GM12878 (cell line): ENCODE measurements at regions not wholly inside any gene's neighbourhood (a gene's known extent, or its start where the extent isn't known, plus 50 kb on each side); places are given as distances from the start of the nearest gene placed in this dataset.

Source experiments
- CBX5 ChIP-seq: sonication (generic); IDR thresholded peaks from 2 replicates; pipeline ENCODE4 v1.6.1; 2016; ENCODE audit warnings: low read depth, moderate library complexity, mild to moderate bottlenecking, inconsistent platforms
- CTCF ChIP-seq, 3 experiments: IDR thresholded peaks in 2 of 3; conservative IDR thresholded peaks in 1 of 3; 2 replicates each; pipeline ENCODE4 v1.5.1; 2011; ENCODE audit warnings: low read depth in 3 of 3, low read length in 3 of 3, mild to moderate bottlenecking in 3 of 3, control low read depth in 2 of 3, moderate library complexity in 2 of 3, inconsistent platforms in 1 of 3, mixed read lengths in 1 of 3; ENCODE audit not compliant: control insufficient read depth in 2 of 3, insufficient read depth in 1 of 3; ENCODE audit errors: extremely low read depth in 1 of 3
- EP300 ChIP-seq, 2 experiments: fragments of 150-350 bp in 1 of 2; IDR thresholded peaks; 2 replicates each; pipeline ENCODE4 v1.6.1; 2011 to 2012; ENCODE audit warnings: low read depth in 2 of 2, low read length in 2 of 2, borderline replicate concordance in 1 of 2, improper control_type of control experiment in 1 of 2, inconsistent platforms in 1 of 2; ENCODE audit not compliant: control insufficient read depth in 1 of 2
- JUND ChIP-seq: IDR thresholded peaks from 2 replicates; pipeline ENCODE4 v1.6.1; 2012; ENCODE audit warnings: low read depth, mild to moderate bottlenecking, low read length, improper control_type of control experiment, moderate library complexity
- RBBP5 ChIP-seq: fragments of 200-600 bp; sonication (generic); conservative IDR thresholded peaks from 2 replicates; pipeline ENCODE4 v1.6.1; 2016
- SKIL ChIP-seq: fragments of 450-650 bp; IDR thresholded peaks from 2 replicates; pipeline ENCODE4 v1.6.1; 2017; ENCODE audit warnings: mild to moderate bottlenecking, low read depth, inconsistent platforms; ENCODE audit not compliant: poor library complexity, severe bottlenecking
- SMC3 ChIP-seq: IDR thresholded peaks from 2 replicates; pipeline ENCODE4 v1.6.1; 2011; ENCODE audit warnings: low read length, improper control_type of control experiment, borderline replicate concordance
- SUPT20H ChIP-seq: IDR thresholded peaks from 2 replicates; pipeline ENCODE4 v1.6.1; 2011; ENCODE audit warnings: low read depth, mild to moderate bottlenecking, low read length, moderate library complexity, borderline replicate concordance; ENCODE audit not compliant: control insufficient read depth
- TCF12 ChIP-seq: IDR thresholded peaks from 2 replicates; pipeline ENCODE4 v1.6.1; 2011; ENCODE audit warnings: low read depth, mild to moderate bottlenecking, low read length
- TCF7 ChIP-seq: IDR thresholded peaks from 2 replicates; pipeline ENCODE4 v1.6.1; 2014; ENCODE audit warnings: antibody characterized with exemption, borderline replicate concordance
- USF2 ChIP-seq: IDR thresholded peaks from 2 replicates; pipeline ENCODE4 v1.6.1; 2011; ENCODE audit warnings: low read depth, low read length, improper control_type of control experiment, borderline replicate concordance
- YY1 ChIP-seq: IDR thresholded peaks from 2 replicates; pipeline ENCODE4 v1.6.1; 2011; ENCODE audit warnings: low read depth, mild to moderate bottlenecking, low read length
- ZNF24 ChIP-seq: fragments of 450-650 bp; IDR thresholded peaks from 2 replicates; pipeline ENCODE4 v1.6.1; 2017; ENCODE audit warnings: antibody characterized with exemption, mild to moderate bottlenecking

GRCh38 chr13:103156346-103156998, 90.3 kb upstream of the SLC10A2 start:
- TF ChIP-seq CTCF (IDR thresholded peaks at IDR 0.05 in 2 of 3, conservative IDR thresholded peaks at IDR 0.05 in 1 of 3; ENCODE audit: control insufficient read depth in 2 of 3, extremely low read depth in 1 of 3, insufficient read depth in 1 of 3, low read depth in 3 of 3, low read length in 3 of 3) (no peak), TCF7 (no peak), TCF12 (no peak), SUPT20H (no peak), RBBP5 (no peak), SMC3 (no peak), USF2 (no peak), SKIL (no peak), JUND (no peak), EP300 (IDR thresholded peaks at IDR 0.05; ENCODE audit: borderline replicate concordance in 1 of 2, control insufficient read depth in 1 of 2, low read depth in 2 of 2, low read length in 2 of 2) (no peak), ZNF24 (no peak), CBX5 (no peak), YY1 (no peak)
